ENCODE measurements at regions not wholly inside any gene's neighbourhood (a gene's known extent, or its start where the extent isn't known, plus 50 kb on each side); places are given as distances from the start of the nearest gene placed in this dataset.

- Histone ChIP-seq H3K27ac (no peak overlapping the region), H3K36me3 (ENCODE audit: low read depth, missing control alignments) (no peaks in the 10 kb centered on the region), H3K4me1 (no peaks in the 10 kb centered on the region), H3K27me3 (no peaks in the 10 kb centered on the region), H3K4me3 (no peak overlapping the region), H3K9me3 (no peaks in the 10 kb centered on the region)
- WGBS, 2 donors, result 67 to 69% methylated on average over 2 of the region's 2 CpGs
- intact Hi-C loops (cut with DNase I; ENCODE audit: low total_unique reads), result no loop called here
- no peak for DNase-seq
- no peak for TF ChIP-seq CTCF (IDR thresholded peaks at IDR 0.05)
- TF ChIP-seq POLR2A (IDR thresholded peaks at IDR 0.05), result no peak
Observed at GRCh38 chr3:86239946-86240345, 751.0 kb downstream of the VGLL3 start.

- Histone ChIP-seq H3K27ac (no peak overlapping the region), H3K4me1 (no peaks in the 10 kb centered on the region), H3K9me3 (no peaks in the 10 kb centered on the region), H3K36me3 (ENCODE audit: low read depth, missing control alignments) (no peaks in the 10 kb centered on the region), H3K4me3 (no peak overlapping the region), H3K27me3 (no peaks in the 10 kb centered on the region)
- TF ChIP-seq POLR2A (IDR thresholded peaks at IDR 0.05) (no peak), CTCF (IDR thresholded peaks at IDR 0.05) (no peak)
- WGBS, 2 donors, result 83 to 84% methylated on average over 5 of the region's 5 CpGs
- intact Hi-C loops (cut with DNase I; ENCODE audit: low total_unique reads), result no loop called here
- DNase-seq, result no peak
Observed at GRCh38 chr3:86234506-86235254, 756.3 kb downstream of the VGLL3 start.

- H3K4me3 ChIP-seq, result no peak overlapping the region
- no peak for DNase-seq
- H3K27me3 ChIP-seq, result no peaks in the 10 kb centered on the region
- intact Hi-C loops (cut with DNase I; ENCODE audit: low total_unique reads), result no loop called here
- no peaks in the 10 kb centered on the region for H3K4me1 ChIP-seq
- WGBS, 2 donors, result 87 to 94% methylated on average over 1 of the region's 1 CpG
- no peaks in the 10 kb centered on the region for H3K9me3 ChIP-seq
- H3K36me3 ChIP-seq (ENCODE audit: low read depth, missing control alignments), result no peaks in the 10 kb centered on the region
- no peak for TF ChIP-seq POLR2A (IDR thresholded peaks at IDR 0.05)
- TF ChIP-seq CTCF (IDR thresholded peaks at IDR 0.05), result no peak
- no peak overlapping the region for H3K27ac ChIP-seq
Observed at GRCh38 chr3:86230762-86231161, 760.2 kb downstream of the VGLL3 start.

GRCh38 chr3:86229775-86230094, 761.2 kb downstream of the VGLL3 start:
- DNase-seq, result no peak
- Histone ChIP-seq H3K36me3 (ENCODE audit: low read depth, missing control alignments) (no peaks in the 10 kb centered on the region), H3K27ac (no peak overlapping the region), H3K27me3 (no peaks in the 10 kb centered on the region), H3K4me1 (no peaks in the 10 kb centered on the region), H3K9me3 (no peaks in the 10 kb centered on the region), H3K4me3 (no peak overlapping the region)
- intact Hi-C loops (cut with DNase I; ENCODE audit: low total_unique reads), result no loop called here
- 54 to 82% methylated on average over 2 of the region's 2 CpGs for WGBS, 2 donors
- TF ChIP-seq CTCF (IDR thresholded peaks at IDR 0.05), result no peak
- no peak for TF ChIP-seq POLR2A (IDR thresholded peaks at IDR 0.05)

- no peak overlapping the region for H3K27ac ChIP-seq
- DNase-seq, result no peak
- H3K27me3 ChIP-seq, result no peaks in the 10 kb centered on the region
- 75 to 81% methylated on average over 4 of the region's 4 CpGs for WGBS, 2 donors
- H3K4me3 ChIP-seq, result no peak overlapping the region
- no peaks in the 10 kb centered on the region for H3K4me1 ChIP-seq
- H3K36me3 ChIP-seq (ENCODE audit: low read depth, missing control alignments), result no peaks in the 10 kb centered on the region
- intact Hi-C loops (cut with DNase I; ENCODE audit: low total_unique reads), result no loop called here
- TF ChIP-seq CTCF (IDR thresholded peaks at IDR 0.05), result no peak
- no peak for TF ChIP-seq POLR2A (IDR thresholded peaks at IDR 0.05)
- no peaks in the 10 kb centered on the region for H3K9me3 ChIP-seq
Observed at GRCh38 chr3:86229086-86229774, 761.7 kb downstream of the VGLL3 start.

Measured in testis (tissue), 2 donors.